Panc1 (cell line): ENCODE measurements at regions not wholly inside any gene's neighbourhood (a gene's known extent, or its start where the extent isn't known, plus 50 kb on each side); places are given as distances from the start of the nearest gene placed in this dataset.

ENCODE experiments used
- ATAC-seq: fragments of 200-7000 bp; cut with Tn5 transposase; 2 replicates; pipeline ENCODE4 v1.9.1; 2020; ENCODE audit warnings: mild to moderate bottlenecking, moderate library complexity
- BruUV-seq: library from RNA; stranded (reverse); fragments of 400-500 nt; replicated peaks from 2 replicates; lab custom pipeline; 2021; lab: Mats Ljungman, UMichigan
- CTCF ChIA-PET: fragments of 300-600 bp; sonication (Branson Sonifier 250); formaldehyde crosslinking; loops from one replicate; lab custom pipeline; 2022; ENCODE audit warnings: antibody characterized with exemption; lab: Charles Lee
- POLR2A ChIA-PET: fragments of 300-600 bp; sonication (Branson Sonifier 250); formaldehyde crosslinking; loops from one replicate; lab custom pipeline; 2022; ENCODE audit warnings: antibody characterized with exemption; lab: Charles Lee
- DNase-seq: peaks from one replicate; pipeline ENCODE4 v3.0.0-alpha.2; 2010; ENCODE audit warnings: low read depth, low spot score
- H3K27ac ChIP-seq: 2 replicates; pipeline ENCODE4 v1.5.1; 2011; ENCODE audit warnings: mild to moderate bottlenecking, low read length, inconsistent platforms
- H3K27me3 ChIP-seq: fragments of 200-500 bp; sonication (Bioruptor generic); 2 replicates; pipeline ENCODE4 v1.6.0; 2014; ENCODE audit warnings: low read length, inconsistent platforms; ENCODE audit not compliant: control insufficient read depth, insufficient read depth
- H3K36me3 ChIP-seq: fragments of 200-500 bp; sonication (Bioruptor generic); 2 replicates; pipeline ENCODE4 v1.5.1; 2014; ENCODE audit warnings: inconsistent platforms, mild to moderate bottlenecking, low read length, moderate library complexity; ENCODE audit not compliant: control insufficient read depth, insufficient read depth
- H3K4me1 ChIP-seq: 2 replicates; pipeline ENCODE4 v1.5.1; 2011; ENCODE audit warnings: inconsistent platforms, mild to moderate bottlenecking, low read length, moderate library complexity; ENCODE audit not compliant: control insufficient read depth, insufficient read depth
- H3K4me3 ChIP-seq, 2 experiments: 2 replicates each; pipeline ENCODE4 v1.5.1; 2011 to 2012; ENCODE audit warnings: low read depth in 2 of 2, low read length in 2 of 2, mild to moderate bottlenecking in 2 of 2, inconsistent platforms in 1 of 2, moderate library complexity in 1 of 2
- H3K9me3 ChIP-seq: fragments of 200-500 bp; sonication (Bioruptor generic); 2 replicates; pipeline ENCODE4 v1.5.1; 2014; ENCODE audit warnings: low read depth, mild to moderate bottlenecking, inconsistent platforms, low read length, moderate library complexity; ENCODE audit not compliant: control insufficient read depth, insufficient read depth
- CTCF ChIP-seq: fragments of 450-650 bp; IDR thresholded peaks from 2 replicates; pipeline ENCODE4 v1.5.1; 2017; ENCODE audit warnings: mild to moderate bottlenecking
- POLR2AphosphoS5 ChIP-seq: IDR thresholded peaks from 2 replicates; pipeline ENCODE4 v1.6.1; 2012; ENCODE audit warnings: mild to moderate bottlenecking, low read depth, low read length, moderate library complexity
- REST ChIP-seq, 2 experiments: IDR thresholded peaks; 2 replicates each; pipeline ENCODE4 v1.6.1; 2011 to 2012; ENCODE audit warnings: low read depth in 2 of 2, control low read depth in 1 of 2, low read length in 1 of 2, mild to moderate bottlenecking in 1 of 2, moderate library complexity in 1 of 2; ENCODE audit not compliant: insufficient read depth in 1 of 2
- SIN3A ChIP-seq: IDR thresholded peaks from 2 replicates; pipeline ENCODE4 v1.6.1; 2012; ENCODE audit warnings: low read depth, mild to moderate bottlenecking, low read length, moderate library complexity, borderline replicate concordance; ENCODE audit not compliant: insufficient read depth
- TCF7L2 ChIP-seq: IDR thresholded peaks from 2 replicates; pipeline ENCODE4 v1.6.1; 2011; ENCODE audit warnings: mild to moderate bottlenecking, low read depth, low read length, inconsistent platforms
- in situ Hi-C: cut with HindIII; loops from 2 replicates; pipeline ENCODE4 v1.10.0; 2016; ENCODE audit warnings: low sequenced_read_pairs, low pct_unique_long_range_greater_than_20kb
- intact Hi-C: fragments of 100-400 bp; cut with micrococcal nuclease; formaldehyde crosslinking; loops from one replicate; pipeline ENCODE4 v1.10.0; 2022; ENCODE audit not compliant: unreplicated experiment

- Histone ChIP-seq H3K27me3 (no peaks in the 10 kb centered on the region), H3K27ac (no peak overlapping the region), H3K36me3 (no peaks in the 10 kb centered on the region), H3K4me3 (no peak overlapping the region), H3K4me1 (no peaks in the 10 kb centered on the region), H3K9me3 (peaks cover 2% of the 10 kb centered on the region; the same call in 1 of the 2 replicates)
- POLR2A ChIA-PET: no interaction called here
- no peak for ATAC-seq
- no TSS peak for BruUV-seq
- no peak for DNase-seq
- CTCF ChIA-PET: no interaction called here
- in situ Hi-C loops: no loop called here
- TF ChIP-seq SIN3A (no peak), TCF7L2 (no peak), CTCF (no peak), REST (IDR thresholded peaks at IDR 0.05; ENCODE audit: insufficient read depth in 1 of 2, low read depth in 2 of 2, low read length in 1 of 2) (no peak), POLR2AphosphoS5 (no peak)
- intact Hi-C loops: no loop called here
These were observed 725.4 kb upstream of the DPPA4 start for GRCh38 chr3:110062716-110063115.

- Histone ChIP-seq H3K9me3 (peaks cover 2% of the 10 kb centered on the region; the same call in 1 of the 2 replicates), H3K27me3 (no peaks in the 10 kb centered on the region), H3K4me1 (no peaks in the 10 kb centered on the region), H3K4me3 (no peak overlapping the region), H3K27ac (no peak overlapping the region), H3K36me3 (no peaks in the 10 kb centered on the region)
- in situ Hi-C loops: no loop called here
- no peak for DNase-seq
- ChIA-PET CTCF (no interaction called here), POLR2A (no interaction called here)
- intact Hi-C loops: no loop called here
- BruUV-seq: no TSS peak
- ATAC-seq: no peak
- TF ChIP-seq CTCF (no peak), TCF7L2 (no peak), REST (IDR thresholded peaks at IDR 0.05; ENCODE audit: insufficient read depth in 1 of 2, low read depth in 2 of 2, low read length in 1 of 2) (no peak)
These were observed 725.8 kb upstream of the DPPA4 start for GRCh38 chr3:110063178-110063577.
